ENCODE measurements at regions not wholly inside any gene's neighbourhood (a gene's known extent, or its start where the extent isn't known, plus 50 kb on each side); places are given as distances from the start of the nearest gene placed in this dataset.

- no peak overlapping the region for H3K27ac ChIP-seq
- WGBS, 2 donors, result 48 to 50% methylated on average over 4 to 5 of the region's 5 CpGs
- intact Hi-C loops (cut with DNase I), result no loop called here
- DNase-seq, result no peak
- H3K4me1 ChIP-seq, result no peaks in the 10 kb centered on the region
- H3K9me3 ChIP-seq, result no peaks in the 10 kb centered on the region
- peaks cover 0 to 3% (median 0%) of the 10 kb centered on the region in 4 donors for H3K27me3 ChIP-seq
- no peak for TF ChIP-seq POLR2A (IDR thresholded peaks at IDR 0.05)
- no peak for TF ChIP-seq CTCF (IDR thresholded peaks at IDR 0.05)
- no peak overlapping the region for H3K4me3 ChIP-seq
- H3K36me3 ChIP-seq, result no peaks in the 10 kb centered on the region
Measured at GRCh38 chr2:45121236-45121927, 112.1 kb upstream of the SIX2 start.

GRCh38 chr2:45120546-45120945, 111.3 kb upstream of the SIX2 start:
- Histone ChIP-seq H3K27ac (no peak overlapping the region), H3K36me3 (no peaks in the 10 kb centered on the region), H3K27me3 (peaks cover 0 to 3% (median 0%) of the 10 kb centered on the region in 4 donors), H3K4me1 (no peaks in the 10 kb centered on the region), H3K4me3 (no peak overlapping the region), H3K9me3 (no peaks in the 10 kb centered on the region)
- TF ChIP-seq CTCF (IDR thresholded peaks at IDR 0.05), result no peak
- no peak for TF ChIP-seq POLR2A (IDR thresholded peaks at IDR 0.05)
- intact Hi-C loops (cut with DNase I), result no loop called here
- DNase-seq, result no peak

- intact Hi-C loops (cut with DNase I), result no loop called here
- WGBS, 2 donors, result 41 to 69% methylated on average over 2 of the region's 2 CpGs
- peaks cover 0 to 3% (median 0%) of the 10 kb centered on the region in 4 donors for H3K27me3 ChIP-seq
- no peak for TF ChIP-seq CTCF (IDR thresholded peaks at IDR 0.05)
- no peak for TF ChIP-seq POLR2A (IDR thresholded peaks at IDR 0.05)
- no peaks in the 10 kb centered on the region for H3K9me3 ChIP-seq
- no peak overlapping the region for H3K4me3 ChIP-seq
- H3K4me1 ChIP-seq, result no peaks in the 10 kb centered on the region
- no peak for DNase-seq
- no peak overlapping the region for H3K27ac ChIP-seq
- no peaks in the 10 kb centered on the region for H3K36me3 ChIP-seq
Measured at GRCh38 chr2:45119855-45120254, 110.6 kb upstream of the SIX2 start.

GRCh38 chr2:45119038-45119437, 109.8 kb upstream of the SIX2 start:
- intact Hi-C loops (cut with DNase I), result no loop called here
- no peaks in the 10 kb centered on the region for H3K9me3 ChIP-seq
- no peak overlapping the region for H3K4me3 ChIP-seq
- 79 to 85% methylated on average over 3 to 4 of the region's 5 CpGs for WGBS, 2 donors
- H3K27ac ChIP-seq, result no peak overlapping the region
- no peaks in the 10 kb centered on the region for H3K4me1 ChIP-seq
- TF ChIP-seq POLR2A (IDR thresholded peaks at IDR 0.05) (no peak), CTCF (IDR thresholded peaks at IDR 0.05) (no peak)
- DNase-seq, result no peak
- no peaks in the 10 kb centered on the region for H3K36me3 ChIP-seq
- H3K27me3 ChIP-seq, result no peaks in the 10 kb centered on the region

- Histone ChIP-seq H3K9me3 (no peaks in the 10 kb centered on the region), H3K4me1 (no peaks in the 10 kb centered on the region), H3K27me3 (no peaks in the 10 kb centered on the region), H3K27ac (no peak overlapping the region), H3K4me3 (no peak overlapping the region), H3K36me3 (no peaks in the 10 kb centered on the region)
- TF ChIP-seq POLR2A (IDR thresholded peaks at IDR 0.05) (no peak), CTCF (IDR thresholded peaks at IDR 0.05) (no peak)
- WGBS, 2 donors, result no CpG with 5 or more reads among the region's 1 CpG
- intact Hi-C loops (cut with DNase I), result no loop called here
- DNase-seq, result no peak
Measured at GRCh38 chr2:45117383-45117782, 108.1 kb upstream of the SIX2 start.

All from esophagus squamous epithelium (tissue), 5 donors.